GM12872 (cell line): ENCODE measurements at regions not wholly inside any gene's neighbourhood (a gene's known extent, or its start where the extent isn't known, plus 50 kb on each side); places are given as distances from the start of the nearest gene placed in this dataset.

Experiments
- CTCF ChIP-seq: IDR thresholded peaks from 3 replicates; pipeline ENCODE4 v1.5.1; 2011; ENCODE audit warnings: low read depth, mild to moderate bottlenecking, low read length, moderate library complexity; ENCODE audit not compliant: insufficient read depth

- TF ChIP-seq CTCF: no peak
Measured at GRCh38 chr4:137649711-137650450, 117.6 kb upstream of the PCDH18 start.

- TF ChIP-seq CTCF: no peak
Measured at GRCh38 chr4:137648531-137648930, 116.2 kb upstream of the PCDH18 start.

GRCh38 chr4:137647375-137647774 is 115.1 kb upstream of the PCDH18 start:
- TF ChIP-seq CTCF: no peak

- TF ChIP-seq CTCF: no peak
Measured at GRCh38 chr4:137644201-137644600, 111.9 kb upstream of the PCDH18 start.

GRCh38 chr4:137641544-137641943 is 109.2 kb upstream of the PCDH18 start:
- no peak for TF ChIP-seq CTCF

- TF ChIP-seq CTCF: no peak
Measured at GRCh38 chr4:137640838-137641158, 108.5 kb upstream of the PCDH18 start.

- TF ChIP-seq CTCF: no peak
Measured at GRCh38 chr4:137640156-137640837, 108.0 kb upstream of the PCDH18 start.
